T-helper 1 cell (primary cell): ENCODE measurements at regions not wholly inside any gene's neighbourhood (a gene's known extent, or its start where the extent isn't known, plus 50 kb on each side); places are given as distances from the start of the nearest gene placed in this dataset.

Experiments used
- DNase-seq, 5 donors: peaks; one replicate each; pipeline ENCODE4 v3.0.0-alpha.2; 2012 to 2020

GRCh38 chr4:8773124-8773931 is 98.3 kb downstream of the HMX1 start:
- peak in 2 of 5 donors; percentile 4 to 9 for DNase-seq

GRCh38 chr4:8772499-8773123 is 99.0 kb downstream of the HMX1 start:
- DNase-seq: no peak

GRCh38 chr4:8771666-8772065 is 100.0 kb downstream of the HMX1 start:
- DNase-seq: peak in 1 of 5 donors; percentile 1

- no peak for DNase-seq
These were observed 100.4 kb downstream of the HMX1 start for GRCh38 chr4:8771258-8771590.

- DNase-seq: no peak
These were observed 101.0 kb downstream of the HMX1 start for GRCh38 chr4:8770518-8771257.

- peak in 1 of 5 donors; percentile 3 for DNase-seq
These were observed 101.8 kb downstream of the HMX1 start for GRCh38 chr4:8769645-8770517.

- DNase-seq: peak in 1 of 5 donors; percentile 1
These were observed 103.2 kb downstream of the HMX1 start for GRCh38 chr4:8768357-8768999.

- peak in 1 of 5 donors; percentile 0 for DNase-seq
These were observed 105.0 kb downstream of the HMX1 start for GRCh38 chr4:8766610-8767009.

GRCh38 chr4:8765631-8766590 is 105.7 kb downstream of the HMX1 start:
- DNase-seq: peak in 2 of 5 donors; percentile 3 to 9

- peak in 2 of 5 donors; percentile 2 to 7 for DNase-seq
These were observed 106.6 kb downstream of the HMX1 start for GRCh38 chr4:8765084-8765483.

GRCh38 chr4:8763966-8764901 is 107.4 kb downstream of the HMX1 start:
- DNase-seq: peak in 1 of 5 donors; percentile 5

- peak in 1 of 5 donors; percentile 1 for DNase-seq
These were observed 108.5 kb downstream of the HMX1 start for GRCh38 chr4:8762951-8763735.

- peak in 1 of 5 donors; percentile 0 for DNase-seq
These were observed 109.3 kb downstream of the HMX1 start for GRCh38 chr4:8762356-8762755.

- DNase-seq: peak in 1 of 5 donors; percentile 0
These were observed 109.8 kb downstream of the HMX1 start for GRCh38 chr4:8761824-8762205.

GRCh38 chr4:8761167-8761823 is 110.3 kb downstream of the HMX1 start:
- DNase-seq: peak in 1 of 5 donors; percentile 6

- DNase-seq: peak in 1 of 5 donors; percentile 1
These were observed 111.1 kb downstream of the HMX1 start for GRCh38 chr4:8760561-8760960.

- DNase-seq: no peak
These were observed 111.7 kb downstream of the HMX1 start for GRCh38 chr4:8759987-8760386.

GRCh38 chr4:8756816-8757215 is 114.8 kb downstream of the HMX1 start:
- DNase-seq: no peak
